GM19372 (cell line): ENCODE measurements at regions not wholly inside any gene's neighbourhood (a gene's known extent, or its start where the extent isn't known, plus 50 kb on each side); places are given as distances from the start of the nearest gene placed in this dataset.

Experiments used
- ATAC-seq: cut with Tn5 transposase; IDR thresholded peaks from one replicate; pipeline ENCODE4 v1.9.1; 2021; ENCODE audit warnings: mild to moderate bottlenecking, low read depth, moderate library complexity; ENCODE audit not compliant: unreplicated experiment

- ATAC-seq = no peak
Observed at GRCh38 chr2:167478196-167478595, 589.9 kb downstream of the XIRP2 start.

- no peak for ATAC-seq
Observed at GRCh38 chr2:167475791-167476190, 587.5 kb downstream of the XIRP2 start.

GRCh38 chr2:167471734-167472133, 583.5 kb downstream of the XIRP2 start:
- ATAC-seq = no peak

GRCh38 chr2:167471332-167471731, 583.1 kb downstream of the XIRP2 start:
- ATAC-seq = no peak

GRCh38 chr2:167462379-167462778, 574.1 kb downstream of the XIRP2 start:
- no peak for ATAC-seq

- no peak for ATAC-seq
Observed at GRCh38 chr2:167454036-167454435, 565.8 kb downstream of the XIRP2 start.

GRCh38 chr2:167451496-167452289, 563.4 kb downstream of the XIRP2 start:
- ATAC-seq = no peak

GRCh38 chr2:167450364-167450763, 562.1 kb downstream of the XIRP2 start:
- no peak for ATAC-seq

- no peak for ATAC-seq
Observed at GRCh38 chr2:167440382-167440781, 552.1 kb downstream of the XIRP2 start.

GRCh38 chr2:167438206-167438605, 549.9 kb downstream of the XIRP2 start:
- ATAC-seq = no peak

- ATAC-seq = no peak
Observed at GRCh38 chr2:167431949-167432348, 543.7 kb downstream of the XIRP2 start.

- no peak for ATAC-seq
Observed at GRCh38 chr2:167430447-167430846, 542.2 kb downstream of the XIRP2 start.

- ATAC-seq = no peak
Observed at GRCh38 chr2:167424803-167425755, 536.8 kb downstream of the XIRP2 start.

- no peak for ATAC-seq
Observed at GRCh38 chr2:167424221-167424620, 535.9 kb downstream of the XIRP2 start.

- no peak for ATAC-seq
Observed at GRCh38 chr2:167423731-167424130, 535.5 kb downstream of the XIRP2 start.

- no peak for ATAC-seq
Observed at GRCh38 chr2:167420211-167420610, 531.9 kb downstream of the XIRP2 start.

GRCh38 chr2:167415068-167415467, 526.8 kb downstream of the XIRP2 start:
- no peak for ATAC-seq

- ATAC-seq = no peak
Observed at GRCh38 chr2:167411367-167411766, 523.1 kb downstream of the XIRP2 start.

- no peak for ATAC-seq
Observed at GRCh38 chr2:167406558-167406957, 518.3 kb downstream of the XIRP2 start.

- ATAC-seq = no peak
Observed at GRCh38 chr2:167404627-167405284, 516.5 kb downstream of the XIRP2 start.

GRCh38 chr2:167401309-167401708, 513.0 kb downstream of the XIRP2 start:
- ATAC-seq = no peak
